ENCODE measurements at regions not wholly inside any gene's neighbourhood (a gene's known extent, or its start where the extent isn't known, plus 50 kb on each side); places are given as distances from the start of the nearest gene placed in this dataset.
"Not testable (repeated sequence)": the region's sequence is repeated elsewhere in the genome, so short reads cannot be mapped to it uniquely, and the experiment has no call there.

DNA sequence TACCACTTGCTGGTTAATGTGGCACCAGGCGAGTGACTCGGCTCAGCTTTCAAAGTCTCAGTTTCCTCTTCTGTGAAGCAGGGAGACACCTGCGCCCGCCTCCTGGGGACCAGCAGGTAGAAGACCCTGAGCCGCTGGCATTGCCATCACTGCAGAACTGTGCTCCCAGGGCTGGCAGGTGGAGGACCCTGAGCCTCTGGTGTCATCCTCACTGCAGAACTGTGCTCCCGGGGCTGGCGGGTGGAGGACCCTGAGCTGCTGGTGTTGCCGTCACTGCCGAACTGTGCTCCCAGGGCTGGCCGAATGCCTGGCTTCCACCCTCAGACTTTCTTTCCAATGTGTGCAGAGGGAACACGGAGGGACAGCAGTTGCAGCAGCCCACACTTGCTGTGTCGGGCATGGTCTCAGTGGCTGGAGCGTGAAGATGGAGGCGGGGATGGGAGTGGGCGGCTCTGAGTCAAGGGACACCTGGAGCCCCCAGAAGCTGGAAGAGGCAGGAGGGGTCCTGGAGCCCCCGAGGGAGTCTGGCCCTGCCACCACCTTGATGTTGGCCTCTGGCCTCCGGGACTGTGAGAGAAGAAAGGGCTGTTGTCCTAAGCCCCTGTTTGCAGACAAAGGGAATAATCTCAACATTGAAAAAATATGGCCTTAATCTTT lies 75.8 kb upstream of the METTL9 start:
- no peak for TF ChIP-seq EZH2 (IDR thresholded peaks at IDR 0.05; ENCODE audit: borderline replicate concordance, low read depth, low read length, poor library complexity, severe bottlenecking)
- TF ChIP-seq, protein P1, sequence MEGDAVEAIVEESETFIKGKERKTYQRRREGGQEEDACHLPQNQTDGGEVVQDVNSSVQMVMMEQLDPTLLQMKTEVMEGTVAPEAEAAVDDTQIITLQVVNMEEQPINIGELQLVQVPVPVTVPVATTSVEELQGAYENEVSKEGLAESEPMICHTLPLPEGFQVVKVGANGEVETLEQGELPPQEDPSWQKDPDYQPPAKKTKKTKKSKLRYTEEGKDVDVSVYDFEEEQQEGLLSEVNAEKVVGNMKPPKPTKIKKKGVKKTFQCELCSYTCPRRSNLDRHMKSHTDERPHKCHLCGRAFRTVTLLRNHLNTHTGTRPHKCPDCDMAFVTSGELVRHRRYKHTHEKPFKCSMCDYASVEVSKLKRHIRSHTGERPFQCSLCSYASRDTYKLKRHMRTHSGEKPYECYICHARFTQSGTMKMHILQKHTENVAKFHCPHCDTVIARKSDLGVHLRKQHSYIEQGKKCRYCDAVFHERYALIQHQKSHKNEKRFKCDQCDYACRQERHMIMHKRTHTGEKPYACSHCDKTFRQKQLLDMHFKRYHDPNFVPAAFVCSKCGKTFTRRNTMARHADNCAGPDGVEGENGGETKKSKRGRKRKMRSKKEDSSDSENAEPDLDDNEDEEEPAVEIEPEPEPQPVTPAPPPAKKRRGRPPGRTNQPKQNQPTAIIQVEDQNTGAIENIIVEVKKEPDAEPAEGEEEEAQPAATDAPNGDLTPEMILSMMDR (conservative IDR thresholded peaks at IDR 0.05; ENCODE audit: low read depth, low read length): no peak
- Histone ChIP-seq H3K27me3 (replicated peaks; ENCODE audit: insufficient read depth, low read depth, low read length, poor library complexity) (no peaks in the 10 kb centered on the region), H3K27ac (ENCODE audit: low read depth, low read length, poor library complexity, severe bottlenecking) (no peak overlapping the region), H3K4me1 (ENCODE audit: insufficient read depth, low read length, poor library complexity, severe bottlenecking) (peaks cover 3% of the 10 kb centered on the region), H3K36me3 (ENCODE audit: insufficient read depth, low read length, poor library complexity, severe bottlenecking) (no peaks in the 10 kb centered on the region), H3K9me3 (ENCODE audit: low read depth, low read length, poor library complexity, severe bottlenecking) (no peaks in the 10 kb centered on the region), H3K4me3 (ENCODE audit: low read depth, low read length, poor library complexity, severe bottlenecking) (no peak overlapping the region)
- no TSS peak for BruUV-seq (replicated peaks)
- CTCF ChIA-PET: no interaction called here
- DNase-seq (ENCODE audit: low spot score): no peak
- intact Hi-C loops (cut with micrococcal nuclease; ENCODE audit: unreplicated experiment): no loop called here
- POLR2A ChIA-PET (ENCODE audit: low non-redundant PET): no interaction called here

DNA sequence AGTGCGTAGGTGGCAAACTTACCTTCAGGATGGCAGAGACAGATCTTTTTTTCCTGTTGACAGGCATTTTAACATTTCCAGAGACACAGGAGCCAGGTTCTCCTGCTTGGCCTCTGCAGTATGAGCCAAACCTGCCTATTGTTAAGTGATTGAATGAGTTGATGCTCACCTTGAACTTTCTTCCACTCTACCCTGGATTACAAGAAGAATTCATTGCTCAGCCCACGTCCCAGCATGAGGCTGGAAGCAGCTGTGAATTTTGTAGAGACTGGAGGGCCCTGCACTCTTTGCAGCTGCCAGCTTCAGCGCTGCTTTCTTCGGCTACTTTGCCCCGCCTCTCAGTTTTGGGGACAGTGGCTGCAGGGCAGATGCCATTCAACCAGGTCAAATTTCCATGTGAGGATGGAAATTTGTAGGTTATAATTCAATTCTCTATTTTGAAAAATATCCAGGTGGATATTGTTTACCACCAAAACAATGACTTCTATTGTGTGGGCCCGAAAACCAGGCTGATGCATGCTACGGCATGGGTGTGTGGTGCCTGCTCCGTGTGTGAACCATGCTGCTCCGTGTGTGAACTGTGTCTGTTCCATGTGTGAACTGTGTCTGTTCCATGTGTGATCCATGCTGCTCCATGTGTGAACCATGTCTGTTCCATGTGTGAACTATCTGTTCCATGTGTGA lies 75.2 kb upstream of the METTL9 start:
- no peak overlapping the region for H3K27ac ChIP-seq (ENCODE audit: low read depth, low read length, poor library complexity, severe bottlenecking)
- ChIA-PET CTCF (no interaction called here), POLR2A (ENCODE audit: low non-redundant PET) (no interaction called here)
- H3K4me1 ChIP-seq (ENCODE audit: insufficient read depth, low read length, poor library complexity, severe bottlenecking): peaks cover 3% of the 10 kb centered on the region
- intact Hi-C loops (cut with micrococcal nuclease; ENCODE audit: unreplicated experiment): no loop called here
- no peaks in the 10 kb centered on the region for H3K9me3 ChIP-seq (ENCODE audit: low read depth, low read length, poor library complexity, severe bottlenecking)
- no peak for DNase-seq (ENCODE audit: low spot score)
- H3K36me3 ChIP-seq (ENCODE audit: insufficient read depth, low read length, poor library complexity, severe bottlenecking): no peaks in the 10 kb centered on the region
- BruUV-seq (replicated peaks): no TSS peak
- TF ChIP-seq, protein P1 (conservative IDR thresholded peaks at IDR 0.05; ENCODE audit: low read depth, low read length): no peak
- TF ChIP-seq EZH2 (IDR thresholded peaks at IDR 0.05; ENCODE audit: borderline replicate concordance, low read depth, low read length, poor library complexity, severe bottlenecking): no peak
- no peak overlapping the region for H3K4me3 ChIP-seq (ENCODE audit: low read depth, low read length, poor library complexity, severe bottlenecking)
- H3K27me3 ChIP-seq (replicated peaks; ENCODE audit: insufficient read depth, low read depth, low read length, poor library complexity): no peaks in the 10 kb centered on the region

DNA sequence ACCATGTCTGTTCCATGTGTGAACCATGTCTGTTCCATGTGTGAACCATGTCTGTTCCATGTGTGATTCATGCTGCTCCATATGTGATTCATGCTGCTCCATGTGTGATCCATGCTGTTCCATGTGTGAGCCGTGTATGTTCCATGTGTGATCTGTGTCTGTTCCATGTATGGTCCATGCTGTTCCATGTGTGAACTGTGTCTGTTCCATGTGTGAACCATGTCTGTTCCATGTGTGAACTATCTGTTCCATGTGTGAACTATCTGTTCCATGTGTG lies 74.7 kb upstream of the METTL9 start:
- H3K9me3 ChIP-seq (ENCODE audit: low read depth, low read length, poor library complexity, severe bottlenecking); CTCF ChIA-PET; H3K4me3 ChIP-seq (ENCODE audit: low read depth, low read length, poor library complexity, severe bottlenecking); H3K27me3 ChIP-seq (replicated peaks; ENCODE audit: insufficient read depth, low read depth, low read length, poor library complexity); DNase-seq (ENCODE audit: low spot score); intact Hi-C loops (cut with micrococcal nuclease; ENCODE audit: unreplicated experiment); H3K27ac ChIP-seq (ENCODE audit: low read depth, low read length, poor library complexity, severe bottlenecking); H3K4me1 ChIP-seq (ENCODE audit: insufficient read depth, low read length, poor library complexity, severe bottlenecking); BruUV-seq (replicated peaks); H3K36me3 ChIP-seq (ENCODE audit: insufficient read depth, low read length, poor library complexity, severe bottlenecking); POLR2A ChIA-PET (ENCODE audit: low non-redundant PET): not testable (repeated sequence)

DNA sequence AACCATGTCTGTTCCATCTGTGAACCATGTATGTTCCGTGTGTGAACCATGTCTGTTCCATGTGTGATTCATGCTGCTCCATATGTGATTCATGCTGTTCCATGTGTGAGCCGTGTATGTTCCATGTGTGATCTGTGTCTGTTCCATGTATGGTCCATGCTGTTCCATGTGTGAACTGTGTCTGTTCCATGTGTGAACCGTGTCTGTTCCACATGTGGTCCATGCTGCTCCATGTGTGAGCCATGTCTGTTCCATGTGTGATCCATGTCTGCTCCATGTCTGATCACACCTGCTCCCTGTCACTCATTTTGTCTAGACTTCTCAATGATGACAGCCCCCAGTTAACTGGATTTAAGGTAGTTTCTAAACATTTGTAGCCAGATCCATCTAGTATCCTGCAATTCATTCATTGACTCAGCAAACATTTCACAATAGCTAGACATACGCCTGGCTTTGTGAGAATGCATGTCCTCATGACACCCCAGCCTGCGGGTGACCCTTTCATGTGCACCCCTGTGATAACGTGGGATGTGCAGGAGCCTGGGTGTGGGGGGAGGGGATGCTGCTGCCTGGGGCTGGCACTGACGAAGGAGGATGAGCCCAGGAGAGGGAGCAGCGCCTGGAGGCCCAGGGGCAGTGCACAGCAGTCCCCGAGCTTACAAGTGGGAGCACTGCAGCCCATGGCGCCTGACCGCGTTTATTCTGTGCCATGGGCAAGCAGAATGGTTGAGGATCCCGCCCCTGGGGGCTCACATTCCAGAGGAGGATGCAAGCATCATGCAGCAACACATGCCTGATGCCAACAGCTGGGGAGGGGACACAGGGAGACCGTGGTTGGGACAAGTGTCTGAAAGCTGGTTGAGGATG lies 74.1 kb upstream of the METTL9 start:
- H3K9me3 ChIP-seq (ENCODE audit: low read depth, low read length, poor library complexity, severe bottlenecking); H3K27me3 ChIP-seq (replicated peaks; ENCODE audit: insufficient read depth, low read depth, low read length, poor library complexity); H3K36me3 ChIP-seq (ENCODE audit: insufficient read depth, low read length, poor library complexity, severe bottlenecking); H3K4me1 ChIP-seq (ENCODE audit: insufficient read depth, low read length, poor library complexity, severe bottlenecking); H3K4me3 ChIP-seq (ENCODE audit: low read depth, low read length, poor library complexity, severe bottlenecking); CTCF ChIA-PET; POLR2A ChIA-PET (ENCODE audit: low non-redundant PET); H3K27ac ChIP-seq (ENCODE audit: low read depth, low read length, poor library complexity, severe bottlenecking); intact Hi-C loops (cut with micrococcal nuclease; ENCODE audit: unreplicated experiment); BruUV-seq (replicated peaks); DNase-seq (ENCODE audit: low spot score): not testable (repeated sequence)

DNA sequence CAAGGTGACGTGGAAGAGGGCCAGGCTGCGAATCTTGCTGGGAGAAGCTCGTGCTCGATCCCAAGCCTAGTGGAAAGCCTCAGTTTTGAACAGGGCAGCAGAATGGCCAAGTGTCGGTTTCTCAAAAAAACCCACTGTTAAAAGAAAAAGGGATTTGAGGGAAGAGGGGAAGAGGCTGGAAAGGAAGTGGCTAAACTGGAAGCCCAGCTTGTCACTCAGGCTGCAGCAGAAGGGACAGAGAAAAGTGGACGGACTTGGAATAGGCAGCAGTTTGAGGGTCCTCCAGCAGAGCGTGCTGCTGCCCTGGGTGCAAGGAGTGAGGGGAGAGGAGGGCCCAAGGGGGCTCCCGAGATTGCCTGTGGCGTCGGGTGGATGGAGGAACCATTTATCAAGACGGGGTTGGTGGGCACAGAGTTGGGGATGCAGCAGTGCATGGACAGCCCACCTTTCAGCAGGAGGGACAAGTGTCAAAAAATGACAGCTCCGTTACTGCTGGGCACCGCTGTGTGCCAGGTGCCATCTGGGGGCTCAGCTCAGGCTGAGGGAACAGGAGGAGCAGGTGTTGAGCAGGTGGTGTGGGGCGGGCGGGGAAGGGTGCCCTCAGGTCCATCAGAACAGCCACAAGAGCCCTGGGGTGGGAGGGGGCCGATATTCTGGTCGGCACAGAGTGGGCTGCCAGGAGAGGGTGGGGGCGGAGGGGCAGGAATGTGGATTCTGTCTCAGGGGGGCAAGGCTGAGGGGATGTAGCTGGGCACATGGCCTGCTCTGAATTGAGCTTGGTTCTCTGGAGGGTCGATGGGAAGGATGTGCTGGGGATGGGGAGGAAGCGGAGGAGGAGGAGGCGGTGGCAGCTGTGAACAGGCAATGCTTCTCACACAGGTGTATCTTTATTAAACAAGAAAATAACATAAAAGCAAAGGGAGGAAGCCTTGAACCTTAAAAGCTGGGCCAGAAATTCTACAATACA lies 73.1 kb upstream of the METTL9 start:
- intact Hi-C loops (cut with micrococcal nuclease; ENCODE audit: unreplicated experiment); H3K27ac ChIP-seq (ENCODE audit: low read depth, low read length, poor library complexity, severe bottlenecking); CTCF ChIA-PET; DNase-seq (ENCODE audit: low spot score); H3K27me3 ChIP-seq (replicated peaks; ENCODE audit: insufficient read depth, low read depth, low read length, poor library complexity); H3K9me3 ChIP-seq (ENCODE audit: low read depth, low read length, poor library complexity, severe bottlenecking); POLR2A ChIA-PET (ENCODE audit: low non-redundant PET); H3K4me1 ChIP-seq (ENCODE audit: insufficient read depth, low read length, poor library complexity, severe bottlenecking); BruUV-seq (replicated peaks); H3K36me3 ChIP-seq (ENCODE audit: insufficient read depth, low read length, poor library complexity, severe bottlenecking); H3K4me3 ChIP-seq (ENCODE audit: low read depth, low read length, poor library complexity, severe bottlenecking): not testable (repeated sequence)
